GM19463 (cell line): ENCODE measurements at regions not wholly inside any gene's neighbourhood (a gene's known extent, or its start where the extent isn't known, plus 50 kb on each side); places are given as distances from the start of the nearest gene placed in this dataset.

ENCODE experiments used
- ATAC-seq: cut with Tn5 transposase; IDR thresholded peaks from one replicate; pipeline ENCODE4 v1.9.1; 2021; ENCODE audit warnings: mild to moderate bottlenecking, moderate library complexity; ENCODE audit not compliant: unreplicated experiment

DNA sequence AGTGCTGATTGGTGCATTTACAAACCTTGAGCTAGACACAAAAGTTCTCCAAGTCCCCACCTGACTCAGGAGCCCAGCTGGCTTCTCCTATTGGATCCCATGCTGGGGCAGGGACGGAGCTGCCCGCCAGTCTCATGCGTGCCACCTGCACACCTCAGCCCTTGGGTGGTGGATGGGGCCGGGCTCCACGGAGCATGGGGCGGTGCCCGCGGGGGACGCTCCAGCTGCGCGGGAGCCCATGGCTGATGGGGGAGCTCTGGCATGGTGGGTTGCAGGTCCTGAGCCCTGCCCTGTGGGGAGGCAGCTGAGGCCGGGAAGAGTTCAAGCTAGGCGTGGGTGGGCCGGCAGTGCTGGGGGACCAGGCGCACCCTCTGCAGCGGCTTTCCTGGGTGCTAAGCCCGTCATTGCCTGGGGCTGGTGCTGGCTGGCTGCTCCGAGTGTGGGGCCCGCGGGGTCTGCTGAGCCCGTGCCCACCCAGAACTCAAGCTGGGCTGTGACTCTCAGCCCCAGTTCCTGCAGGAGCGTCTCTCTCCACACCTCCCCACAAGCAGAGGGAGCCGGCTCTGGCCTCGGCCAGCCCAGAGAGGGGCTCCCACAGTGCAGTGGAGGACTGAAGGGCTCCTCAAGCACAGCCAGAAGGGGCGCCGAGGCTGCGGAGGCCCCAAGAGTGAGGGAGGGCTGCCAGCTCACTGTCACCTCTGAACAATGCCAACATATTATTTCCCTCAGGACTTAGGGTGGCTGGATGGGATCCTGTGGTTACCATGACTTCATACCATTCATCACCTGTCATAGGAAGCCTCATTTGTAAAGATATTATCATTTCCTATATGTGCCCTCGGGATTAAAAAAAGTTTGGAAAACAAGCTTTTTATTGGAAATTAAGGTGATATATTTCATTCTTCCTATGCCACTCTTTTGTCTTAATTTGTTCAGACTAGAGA, 688.7 kb downstream of the ETS1 start:
- ATAC-seq = no peak

DNA sequence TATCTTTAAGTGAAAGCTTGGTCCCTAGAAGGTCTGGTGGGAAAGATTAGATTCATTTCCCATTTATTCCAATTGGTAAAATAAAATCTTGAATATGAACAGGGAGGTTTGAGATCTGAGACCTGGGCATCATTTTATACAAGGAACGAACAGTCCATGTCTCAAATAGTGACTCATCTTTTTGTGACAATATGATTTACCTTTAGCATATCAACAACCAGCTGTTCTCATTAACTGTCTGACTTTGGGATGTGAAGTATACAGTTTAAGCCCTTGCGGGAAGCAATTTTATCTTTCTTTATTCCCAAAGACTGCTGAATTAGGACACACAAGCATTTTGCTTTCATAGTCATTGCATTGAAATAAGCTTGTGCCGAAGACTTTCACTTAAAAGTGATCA, 691.6 kb downstream of the ETS1 start:
- no peak for ATAC-seq

- no peak for ATAC-seq
These were observed 693.0 kb downstream of the ETS1 start for GRCh38 chr11:127894316-127894715.

- ATAC-seq = no peak
These were observed 697.2 kb downstream of the ETS1 start for GRCh38 chr11:127890030-127890615.

DNA sequence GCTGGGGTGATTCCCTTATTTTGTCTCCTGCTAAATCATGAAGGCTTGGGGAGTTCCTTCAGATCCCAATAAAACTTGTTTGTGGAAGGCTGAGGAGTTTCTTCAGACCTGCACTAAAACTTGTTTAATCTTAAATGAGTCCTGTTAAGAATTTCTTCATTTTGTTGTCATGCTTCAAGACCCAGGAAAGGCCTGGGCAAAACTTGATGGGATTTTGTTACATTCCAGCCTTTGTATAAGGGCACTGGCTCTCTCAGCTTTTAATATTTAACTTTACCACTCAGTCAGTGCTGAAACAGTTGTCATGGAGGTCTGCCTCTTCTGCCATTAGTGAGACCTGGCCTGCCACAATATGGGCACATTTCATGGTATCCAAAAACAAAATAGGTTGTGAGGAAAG, 699.0 kb downstream of the ETS1 start:
- no peak for ATAC-seq

GRCh38 chr11:127875131-127875530, 712.2 kb downstream of the ETS1 start:
- no peak for ATAC-seq

GRCh38 chr11:127873478-127873877, 713.9 kb downstream of the ETS1 start:
- ATAC-seq = no peak

DNA sequence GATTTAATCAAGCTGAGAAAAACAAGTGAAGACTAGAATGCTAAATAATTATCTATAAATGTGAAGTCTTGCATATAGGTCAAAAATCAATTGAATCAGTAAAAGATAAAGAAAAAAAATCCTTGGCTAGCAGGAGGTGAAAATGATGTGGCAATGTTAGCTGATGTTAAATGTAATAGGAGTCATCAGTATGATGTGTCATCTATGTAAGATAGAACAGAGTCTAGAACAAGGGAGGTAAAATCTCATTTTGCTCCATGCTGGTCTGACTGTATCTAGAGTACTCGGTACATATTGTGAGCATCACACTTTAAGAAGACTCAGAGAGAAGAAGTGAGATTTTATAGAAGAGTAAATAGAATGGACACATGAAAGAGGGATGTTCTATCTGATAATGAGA, 721.2 kb downstream of the ETS1 start:
- no peak for ATAC-seq

DNA sequence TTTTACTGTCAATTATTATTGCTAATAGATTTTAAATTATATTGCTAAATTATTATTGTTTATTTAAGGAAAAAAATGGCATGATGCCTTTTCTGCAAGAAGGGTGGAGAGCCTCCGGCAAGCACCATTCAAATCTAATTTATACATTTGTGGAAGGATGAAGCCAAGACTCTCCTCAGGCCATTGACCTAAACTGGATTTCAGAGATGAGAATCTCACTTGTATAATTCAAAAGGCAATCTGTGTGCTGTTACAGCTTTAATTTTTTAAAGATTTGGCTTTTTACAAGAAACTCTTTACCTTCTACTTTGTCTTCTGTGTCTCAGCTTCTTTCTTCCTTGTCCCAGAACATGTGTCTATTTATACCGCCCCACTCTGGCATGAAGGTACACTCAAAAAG, 722.5 kb downstream of the ETS1 start:
- no peak for ATAC-seq

DNA sequence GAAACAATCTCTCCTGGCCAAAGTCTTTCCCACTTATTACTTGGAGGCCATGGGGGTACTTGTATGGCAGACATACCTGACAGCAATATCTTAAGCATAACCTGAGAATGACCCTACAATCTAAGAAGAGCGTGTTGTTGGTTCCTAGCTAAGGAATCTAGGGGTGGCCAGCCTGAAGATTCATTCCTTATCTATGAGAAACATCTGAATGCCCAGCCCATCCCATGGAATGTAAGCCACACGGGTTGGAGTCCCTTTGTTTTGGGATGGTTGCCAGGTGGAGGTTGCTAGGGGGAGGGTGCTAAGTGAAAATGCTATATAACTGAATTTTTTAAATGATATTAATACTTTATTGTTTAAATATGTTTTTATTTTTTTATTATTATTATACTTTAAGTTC, 725.0 kb downstream of the ETS1 start:
- ATAC-seq = no peak

- no peak for ATAC-seq
These were observed 727.4 kb downstream of the ETS1 start for GRCh38 chr11:127859941-127860354.

DNA sequence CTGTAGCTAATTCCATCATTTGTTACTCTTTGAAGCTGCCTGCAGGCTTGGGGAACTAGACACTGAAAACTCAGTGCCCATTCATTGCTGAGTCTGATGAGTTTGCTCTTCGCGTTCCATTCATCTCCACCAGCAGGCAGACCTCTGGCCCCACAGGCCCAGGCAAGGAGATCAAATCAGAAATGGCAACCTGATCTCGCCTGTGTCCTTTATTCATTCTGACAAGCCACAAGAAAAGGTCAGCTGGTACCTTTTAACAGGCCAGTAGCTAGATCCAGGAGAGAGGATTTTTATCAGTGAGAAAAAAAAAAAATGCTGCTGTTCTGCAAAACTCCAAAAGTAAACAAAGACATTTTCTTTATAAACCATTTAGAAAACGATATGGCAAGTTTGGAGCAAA, 742.5 kb downstream of the ETS1 start:
- no peak for ATAC-seq

DNA sequence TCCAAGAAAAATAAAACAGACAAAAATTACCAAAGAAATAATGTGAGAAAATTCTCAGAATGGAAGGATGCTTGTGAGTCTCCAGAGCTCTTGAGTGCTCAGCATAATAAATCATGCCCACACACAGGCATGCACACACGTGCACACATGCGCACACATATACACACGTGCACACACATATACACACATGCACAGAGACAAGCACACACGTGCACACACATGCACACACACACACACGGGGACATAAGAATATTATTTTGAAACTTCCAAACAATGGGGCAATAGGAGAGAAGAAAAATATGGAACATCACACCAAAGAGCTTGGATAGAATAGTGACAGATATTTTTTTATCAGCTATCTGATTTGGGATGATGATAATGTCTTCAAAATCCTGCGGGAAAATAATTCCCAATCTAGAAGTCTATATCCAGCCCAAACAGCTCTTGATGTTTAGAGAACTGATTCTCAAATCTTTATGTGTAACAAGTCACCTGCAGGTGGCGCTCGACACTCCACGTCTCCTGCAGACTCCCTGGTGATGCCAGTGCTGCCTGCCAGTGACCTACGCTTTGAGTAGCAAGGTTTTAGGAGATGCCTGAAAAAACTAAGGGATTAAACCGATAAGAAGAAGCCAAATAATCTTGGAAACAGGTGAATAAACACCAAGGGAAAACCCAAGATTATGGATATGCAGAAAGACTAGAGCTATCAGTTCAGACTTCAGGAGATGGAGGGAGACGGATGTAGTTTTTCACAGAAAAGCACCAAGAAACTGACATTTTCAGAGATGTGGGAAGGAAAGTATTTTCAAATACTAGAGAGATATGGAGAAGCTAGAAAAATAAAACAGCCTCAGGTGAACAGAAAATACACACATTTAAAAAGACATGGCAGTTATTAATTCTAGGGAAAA, 743.6 kb downstream of the ETS1 start:
- no peak for ATAC-seq

DNA sequence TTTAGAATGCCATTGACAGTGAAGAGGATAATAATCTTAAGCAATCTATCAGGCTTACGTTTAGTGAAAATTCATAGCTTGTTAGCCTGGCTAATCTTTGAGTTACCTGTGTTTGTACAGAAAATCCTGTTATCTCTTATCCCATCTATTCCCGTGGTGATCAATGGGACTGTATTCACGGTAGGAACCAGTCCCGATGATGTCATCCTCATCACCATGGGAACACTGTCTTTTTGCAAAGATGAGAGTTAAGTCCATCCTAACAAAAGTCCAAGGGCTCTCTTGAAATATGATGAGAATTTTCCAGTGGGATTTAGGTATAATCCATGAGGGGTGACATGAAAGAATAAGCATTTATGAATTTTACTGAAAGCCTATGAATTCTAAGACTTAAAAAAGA, 762.2 kb downstream of the ETS1 start:
- ATAC-seq = no peak

DNA sequence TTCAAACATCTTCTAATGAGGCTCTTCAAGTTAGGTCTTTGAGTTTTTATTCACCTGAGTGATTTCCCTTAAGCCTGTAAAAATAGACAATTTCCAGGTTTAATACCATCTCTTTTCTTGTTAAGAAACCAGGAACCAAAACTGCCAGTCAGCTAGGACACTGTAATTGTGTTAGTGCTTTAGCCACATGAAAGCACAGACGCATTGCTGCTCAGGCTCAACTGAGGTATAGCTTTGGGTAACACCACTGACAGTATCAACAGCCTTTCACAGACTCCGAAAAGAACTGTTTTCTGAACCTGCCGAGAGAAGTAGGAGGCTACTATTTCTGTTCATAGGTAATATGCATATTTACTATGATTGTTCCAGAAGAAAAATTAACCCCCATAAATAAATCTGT, 768.7 kb downstream of the ETS1 start:
- no peak for ATAC-seq

DNA sequence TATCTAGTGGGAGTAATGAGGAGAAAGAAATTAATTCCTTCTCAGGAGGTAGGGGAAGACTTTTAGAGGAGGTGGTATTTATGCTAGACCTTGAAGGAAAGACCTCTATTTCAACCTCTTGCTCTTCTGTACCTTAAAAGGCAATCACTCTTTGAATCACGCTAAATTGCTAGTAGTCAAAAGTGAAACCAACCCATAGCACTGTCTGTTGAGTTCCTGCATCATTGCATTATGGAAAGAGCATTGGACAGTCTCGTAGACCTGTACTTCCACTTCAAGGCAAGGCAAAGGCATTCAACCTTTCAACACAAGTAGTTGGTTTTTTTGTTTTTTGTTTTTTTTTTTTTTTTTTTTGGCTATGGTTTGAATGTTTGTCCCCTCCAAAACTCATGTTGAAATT, 770.4 kb downstream of the ETS1 start:
- ATAC-seq = no peak

- no peak for ATAC-seq
These were observed 772.0 kb downstream of the ETS1 start for GRCh38 chr11:127815331-127815730.

- no peak for ATAC-seq
These were observed 780.9 kb downstream of the ETS1 start for GRCh38 chr11:127806501-127806900.

DNA sequence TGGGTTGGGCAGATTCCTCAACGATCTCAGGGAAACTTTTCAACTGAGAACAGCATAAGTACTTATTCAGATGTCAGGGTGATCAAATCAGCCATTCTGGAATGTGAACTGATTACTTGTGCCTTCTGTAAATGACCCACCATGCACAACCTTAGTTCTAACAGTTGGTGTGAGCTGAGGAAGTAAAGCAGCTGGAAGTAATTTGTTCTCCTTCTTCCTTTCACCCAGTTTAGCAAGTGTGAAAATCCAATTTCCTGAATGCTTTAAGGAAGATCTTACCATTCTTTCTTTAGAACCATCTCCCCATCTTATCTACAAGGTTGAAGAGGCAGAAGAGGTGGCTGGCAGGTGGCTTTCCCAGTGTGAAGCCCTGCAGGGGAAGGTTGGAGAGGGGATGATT, 781.6 kb downstream of the ETS1 start:
- ATAC-seq = no peak

- no peak for ATAC-seq
These were observed 782.5 kb downstream of the ETS1 start for GRCh38 chr11:127804747-127805400.

- ATAC-seq = no peak
These were observed 783.6 kb downstream of the ETS1 start for GRCh38 chr11:127803755-127804154.
